Erythroblast (primary cell): ENCODE measurements at regions not wholly inside any gene's neighbourhood (a gene's known extent, or its start where the extent isn't known, plus 50 kb on each side); places are given as distances from the start of the nearest gene placed in this dataset.

ENCODE experiments used
- GATA1 ChIP-seq: IDR thresholded peaks from 2 replicates; pipeline ENCODE4 v1.6.1; 2011; ENCODE audit warnings: low read depth, mild to moderate bottlenecking, control low read depth, low read length, moderate library complexity
- POLR2A ChIP-seq: IDR thresholded peaks from 2 replicates; pipeline ENCODE4 v1.6.1; 2011; ENCODE audit warnings: mild to moderate bottlenecking, low read length

DNA sequence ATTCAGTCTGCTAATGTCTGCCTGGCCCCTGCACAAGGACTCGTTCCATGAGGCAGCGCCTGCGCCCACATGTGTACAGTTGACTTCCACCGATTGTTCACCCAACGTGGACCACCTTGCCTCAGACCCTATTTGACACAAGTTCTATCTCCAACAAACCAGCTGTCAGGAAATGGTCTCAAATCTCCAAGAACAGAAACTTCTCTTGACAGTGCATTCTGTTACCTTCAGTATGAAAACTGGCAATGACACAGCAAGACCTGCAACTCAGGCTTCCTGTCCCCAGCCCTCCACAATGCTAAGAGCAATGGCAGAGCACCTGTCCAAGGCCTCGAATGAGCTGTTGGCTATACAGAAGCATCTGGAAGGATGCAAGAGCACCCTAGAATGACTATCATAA, 102.3 kb upstream of the CLDN14 start:
- TF ChIP-seq POLR2A, result no peak
- TF ChIP-seq GATA1, result no peak
